ENCODE measurements at regions not wholly inside any gene's neighbourhood (a gene's known extent, or its start where the extent isn't known, plus 50 kb on each side); places are given as distances from the start of the nearest gene placed in this dataset.

DNA sequence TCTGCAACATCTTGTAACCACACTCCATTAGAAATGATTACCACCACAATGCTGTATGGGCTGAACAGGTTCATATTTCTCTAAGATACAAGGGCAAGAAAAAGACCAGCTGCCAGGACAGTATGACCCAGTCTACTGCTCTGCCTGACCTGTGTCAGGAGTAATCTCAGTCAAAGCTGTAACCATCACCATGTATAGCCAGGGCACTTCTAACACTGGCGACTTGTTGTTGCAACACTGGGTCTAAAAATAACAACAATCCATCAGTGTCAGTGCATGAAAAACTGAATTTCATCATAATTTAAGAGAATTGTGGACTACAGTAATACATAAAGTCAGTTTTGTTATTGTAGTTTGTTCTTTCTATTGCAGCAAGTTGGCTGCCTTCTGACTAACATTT, 738.6 kb upstream of the ADGRB3 start:
- no peak for TF ChIP-seq EZH2 (IDR thresholded peaks at IDR 0.05; ENCODE audit: low read length, unreplicated experiment)
- TF ChIP-seq, protein P1, sequence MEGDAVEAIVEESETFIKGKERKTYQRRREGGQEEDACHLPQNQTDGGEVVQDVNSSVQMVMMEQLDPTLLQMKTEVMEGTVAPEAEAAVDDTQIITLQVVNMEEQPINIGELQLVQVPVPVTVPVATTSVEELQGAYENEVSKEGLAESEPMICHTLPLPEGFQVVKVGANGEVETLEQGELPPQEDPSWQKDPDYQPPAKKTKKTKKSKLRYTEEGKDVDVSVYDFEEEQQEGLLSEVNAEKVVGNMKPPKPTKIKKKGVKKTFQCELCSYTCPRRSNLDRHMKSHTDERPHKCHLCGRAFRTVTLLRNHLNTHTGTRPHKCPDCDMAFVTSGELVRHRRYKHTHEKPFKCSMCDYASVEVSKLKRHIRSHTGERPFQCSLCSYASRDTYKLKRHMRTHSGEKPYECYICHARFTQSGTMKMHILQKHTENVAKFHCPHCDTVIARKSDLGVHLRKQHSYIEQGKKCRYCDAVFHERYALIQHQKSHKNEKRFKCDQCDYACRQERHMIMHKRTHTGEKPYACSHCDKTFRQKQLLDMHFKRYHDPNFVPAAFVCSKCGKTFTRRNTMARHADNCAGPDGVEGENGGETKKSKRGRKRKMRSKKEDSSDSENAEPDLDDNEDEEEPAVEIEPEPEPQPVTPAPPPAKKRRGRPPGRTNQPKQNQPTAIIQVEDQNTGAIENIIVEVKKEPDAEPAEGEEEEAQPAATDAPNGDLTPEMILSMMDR (conservative IDR thresholded peaks at IDR 0.05; ENCODE audit: low read depth, low read length) = no peak
- no peak for TF ChIP-seq EZH2phosphoT487 (IDR thresholded peaks at IDR 0.05; ENCODE audit: borderline replicate concordance, low read length)
